Liver (tissue), 8 donors: ENCODE measurements at regions not wholly inside any gene's neighbourhood (a gene's known extent, or its start where the extent isn't known, plus 50 kb on each side); places are given as distances from the start of the nearest gene placed in this dataset.

Experiments used
- DNase-seq: peaks from one replicate; pipeline ENCODE4 v3.0.0-alpha.2; 2017; ENCODE audit warnings: low spot score
- H3K27ac ChIP-seq, 2 donors: one replicate each; pipeline ENCODE4 v1.7.0; 2013; ENCODE audit warnings: inconsistent platforms in 2 of 2, low read length in 2 of 2, control low read depth in 1 of 2, low read depth in 1 of 2, mild to moderate bottlenecking in 1 of 2
- H3K27me3 ChIP-seq, 4 donors: one replicate each; pipeline versions ENCODE4 v1.6.1 to v1.7.0; 2013; ENCODE audit warnings: low read length in 3 of 4, inconsistent platforms in 1 of 4, mild to moderate bottlenecking in 1 of 4, moderate library complexity in 1 of 4; ENCODE audit not compliant: control insufficient read depth in 4 of 4, insufficient read depth in 4 of 4
- H3K36me3 ChIP-seq, 4 donors: one replicate each; pipeline versions ENCODE4 v1.6.1 to v1.7.0; 2013; ENCODE audit warnings: low read length in 3 of 4, mild to moderate bottlenecking in 3 of 4, low read depth in 1 of 4, moderate library complexity in 1 of 4; ENCODE audit not compliant: control insufficient read depth in 4 of 4, insufficient read depth in 3 of 4
- H3K4me1 ChIP-seq, 4 donors: one replicate each; pipeline versions ENCODE4 v1.6.1 to v1.7.0; 2013; ENCODE audit warnings: low read length in 3 of 4, mild to moderate bottlenecking in 3 of 4, moderate library complexity in 1 of 4; ENCODE audit not compliant: control insufficient read depth in 4 of 4, insufficient read depth in 4 of 4
- H3K4me3 ChIP-seq, 3 donors: one replicate each; pipeline versions ENCODE4 v1.6.1 to v1.7.0; 2013; ENCODE audit warnings: low read length in 3 of 3, control low read depth in 1 of 3, low read depth in 1 of 3, mild to moderate bottlenecking in 1 of 3
- H3K9ac ChIP-seq, 2 donors: one replicate each; pipeline ENCODE4 v1.7.0; 2013; ENCODE audit warnings: low read length in 2 of 2, mild to moderate bottlenecking in 2 of 2, moderate library complexity in 2 of 2, control low read depth in 1 of 2, low read depth in 1 of 2
- H3K9me3 ChIP-seq, 4 donors: one replicate each; pipeline versions ENCODE4 v1.6.1 to v1.7.0; 2013; ENCODE audit warnings: low read length in 3 of 4; ENCODE audit not compliant: control insufficient read depth in 4 of 4
- EGR1 ChIP-seq, 2 donors: IDR thresholded peaks; 2 replicates each; pipeline ENCODE4 v1.6.1; 2016 to 2018; ENCODE audit warnings: antibody characterized with exemption in 2 of 2, low read depth in 2 of 2
- FOXA1 ChIP-seq: IDR thresholded peaks from 2 replicates; pipeline ENCODE4 v1.6.1; 2016; ENCODE audit warnings: antibody characterized with exemption
- FOXA2 ChIP-seq: IDR thresholded peaks from 2 replicates; pipeline ENCODE4 v1.6.1; 2016; ENCODE audit warnings: antibody characterized with exemption
- GABPA ChIP-seq, 2 donors: IDR thresholded peaks in 1 of 2; conservative IDR thresholded peaks in 1 of 2; 2 replicates each; pipeline ENCODE4 v1.6.1; 2016; ENCODE audit warnings: antibody characterized with exemption in 2 of 2, mild to moderate bottlenecking in 1 of 2, moderate library complexity in 1 of 2
- HNF4A ChIP-seq, 2 donors: conservative IDR thresholded peaks; 2 replicates each; pipeline ENCODE4 v1.6.1; 2016; ENCODE audit warnings: antibody characterized with exemption in 2 of 2, mild to moderate bottlenecking in 2 of 2
- HNF4G ChIP-seq: IDR thresholded peaks from 2 replicates; pipeline ENCODE4 v1.6.1; 2016; ENCODE audit warnings: antibody characterized with exemption
- JUND ChIP-seq, 2 donors: IDR thresholded peaks; 2 replicates each; pipeline ENCODE4 v1.6.1; 2016; ENCODE audit warnings: antibody characterized with exemption in 2 of 2
- MAX ChIP-seq: IDR thresholded peaks from 2 replicates; pipeline ENCODE4 v1.6.1; 2016; ENCODE audit warnings: antibody characterized with exemption
- NR2F2 ChIP-seq: IDR thresholded peaks from 2 replicates; pipeline ENCODE4 v1.6.1; 2016; ENCODE audit warnings: antibody characterized with exemption
- RAD21 ChIP-seq, 2 donors: IDR thresholded peaks; 2 replicates each; pipeline ENCODE4 v1.6.1; 2016; ENCODE audit warnings: antibody characterized with exemption in 2 of 2, mild to moderate bottlenecking in 2 of 2
- RXRA ChIP-seq, 2 donors: IDR thresholded peaks; 2 replicates each; pipeline ENCODE4 v1.6.1; 2017 to 2018; ENCODE audit warnings: antibody characterized with exemption in 2 of 2, mild to moderate bottlenecking in 1 of 2
- SP1 ChIP-seq: IDR thresholded peaks from 2 replicates; pipeline ENCODE4 v1.6.1; 2018; ENCODE audit warnings: antibody characterized with exemption, mild to moderate bottlenecking
- TAF1 ChIP-seq: conservative IDR thresholded peaks from 2 replicates; pipeline ENCODE4 v1.6.1; 2016; ENCODE audit warnings: antibody characterized with exemption, mild to moderate bottlenecking
- YY1 ChIP-seq: IDR thresholded peaks from 2 replicates; pipeline ENCODE4 v1.6.1; 2016; ENCODE audit warnings: antibody characterized with exemption, mild to moderate bottlenecking
- WGBS: extraction: QIAGEN DNeasy Blood & Tissue Kit; methylation state at CpG from one replicate; pipeline ENCODE4 v1.1.7; 2013; 5-methylcytosine and 5-hydroxymethylcytosine counted together
- TF ChIP-seq, protein P1 (sequence below): fragments of 150-350 bp; IDR thresholded peaks from 2 replicates; pipeline ENCODE4 v1.5.1; 2017; ENCODE audit warnings: improper control_type of control experiment, low read depth, low read length; ENCODE audit not compliant: missing input control
- TF ChIP-seq, protein P2 (sequence below): IDR thresholded peaks from 2 replicates; pipeline ENCODE4 v1.6.1; 2016; ENCODE audit warnings: antibody characterized with exemption
- TF ChIP-seq, protein P3 (sequence below): IDR thresholded peaks from 2 replicates; pipeline ENCODE4 v1.6.1; 2016; ENCODE audit warnings: antibody characterized with exemption, mild to moderate bottlenecking
- TF ChIP-seq, protein P4 (sequence below): IDR thresholded peaks from 2 replicates; pipeline ENCODE4 v1.6.1; 2016; ENCODE audit warnings: antibody characterized with exemption
- donor health status: healthy.
- donor health status: healthy.
- donor health status: healthy.
- donor health status: healthy.
- donor health status: healthy.

DNA sequence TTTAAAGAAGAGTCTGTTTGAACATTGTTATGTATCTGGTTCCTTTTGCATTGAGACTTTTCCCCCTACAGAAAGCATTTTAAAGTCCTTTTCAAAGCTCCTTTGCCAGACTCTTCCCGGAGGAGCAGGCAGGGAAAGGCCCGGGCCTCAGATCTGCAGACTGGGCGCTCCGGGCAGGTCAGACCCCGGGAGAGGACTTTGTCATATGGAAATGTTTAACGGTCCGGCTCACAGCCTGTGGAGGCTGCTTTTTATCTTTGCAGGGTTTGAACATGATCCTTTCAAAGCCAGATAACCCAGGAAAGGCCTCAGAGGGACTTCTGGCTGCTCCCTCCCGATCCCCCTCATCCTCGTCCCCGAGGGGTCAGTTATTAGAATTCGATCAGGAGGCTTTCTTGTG lies 82.1 kb upstream of the IRX2 start:
- Histone ChIP-seq H3K9me3 (no peaks in the 10 kb centered on the region), H3K36me3 (no peaks in the 10 kb centered on the region), H3K4me3 (no peak overlapping the region), H3K27me3 (peaks cover 0 to 4% (median 0%) of the 10 kb centered on the region in 4 donors), H3K27ac (no peak overlapping the region), H3K4me1 (no peaks in the 10 kb centered on the region), H3K9ac (no peak overlapping the region)
- TF ChIP-seq, protein P1, sequence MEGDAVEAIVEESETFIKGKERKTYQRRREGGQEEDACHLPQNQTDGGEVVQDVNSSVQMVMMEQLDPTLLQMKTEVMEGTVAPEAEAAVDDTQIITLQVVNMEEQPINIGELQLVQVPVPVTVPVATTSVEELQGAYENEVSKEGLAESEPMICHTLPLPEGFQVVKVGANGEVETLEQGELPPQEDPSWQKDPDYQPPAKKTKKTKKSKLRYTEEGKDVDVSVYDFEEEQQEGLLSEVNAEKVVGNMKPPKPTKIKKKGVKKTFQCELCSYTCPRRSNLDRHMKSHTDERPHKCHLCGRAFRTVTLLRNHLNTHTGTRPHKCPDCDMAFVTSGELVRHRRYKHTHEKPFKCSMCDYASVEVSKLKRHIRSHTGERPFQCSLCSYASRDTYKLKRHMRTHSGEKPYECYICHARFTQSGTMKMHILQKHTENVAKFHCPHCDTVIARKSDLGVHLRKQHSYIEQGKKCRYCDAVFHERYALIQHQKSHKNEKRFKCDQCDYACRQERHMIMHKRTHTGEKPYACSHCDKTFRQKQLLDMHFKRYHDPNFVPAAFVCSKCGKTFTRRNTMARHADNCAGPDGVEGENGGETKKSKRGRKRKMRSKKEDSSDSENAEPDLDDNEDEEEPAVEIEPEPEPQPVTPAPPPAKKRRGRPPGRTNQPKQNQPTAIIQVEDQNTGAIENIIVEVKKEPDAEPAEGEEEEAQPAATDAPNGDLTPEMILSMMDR, result no peak
- TF ChIP-seq RXRA (IDR thresholded peaks at IDR 0.05) (no peak), EGR1 (IDR thresholded peaks at IDR 0.05; ENCODE audit: low read depth in 2 of 2) (no peak), SP1 (no peak), TAF1 (no peak), FOXA1 (no peak), RAD21 (IDR thresholded peaks at IDR 0.05) (no peak), GABPA (IDR thresholded peaks at IDR 0.05 in 1 of 2, conservative IDR thresholded peaks at IDR 0.05 in 1 of 2) (no peak), NR2F2 (no peak), HNF4G (no peak), YY1 (no peak), MAX (no peak)
- TF ChIP-seq, protein P2, sequence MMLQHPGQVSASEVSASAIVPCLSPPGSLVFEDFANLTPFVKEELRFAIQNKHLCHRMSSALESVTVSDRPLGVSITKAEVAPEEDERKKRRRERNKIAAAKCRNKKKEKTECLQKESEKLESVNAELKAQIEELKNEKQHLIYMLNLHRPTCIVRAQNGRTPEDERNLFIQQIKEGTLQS, result no peak
- TF ChIP-seq, protein P3, sequence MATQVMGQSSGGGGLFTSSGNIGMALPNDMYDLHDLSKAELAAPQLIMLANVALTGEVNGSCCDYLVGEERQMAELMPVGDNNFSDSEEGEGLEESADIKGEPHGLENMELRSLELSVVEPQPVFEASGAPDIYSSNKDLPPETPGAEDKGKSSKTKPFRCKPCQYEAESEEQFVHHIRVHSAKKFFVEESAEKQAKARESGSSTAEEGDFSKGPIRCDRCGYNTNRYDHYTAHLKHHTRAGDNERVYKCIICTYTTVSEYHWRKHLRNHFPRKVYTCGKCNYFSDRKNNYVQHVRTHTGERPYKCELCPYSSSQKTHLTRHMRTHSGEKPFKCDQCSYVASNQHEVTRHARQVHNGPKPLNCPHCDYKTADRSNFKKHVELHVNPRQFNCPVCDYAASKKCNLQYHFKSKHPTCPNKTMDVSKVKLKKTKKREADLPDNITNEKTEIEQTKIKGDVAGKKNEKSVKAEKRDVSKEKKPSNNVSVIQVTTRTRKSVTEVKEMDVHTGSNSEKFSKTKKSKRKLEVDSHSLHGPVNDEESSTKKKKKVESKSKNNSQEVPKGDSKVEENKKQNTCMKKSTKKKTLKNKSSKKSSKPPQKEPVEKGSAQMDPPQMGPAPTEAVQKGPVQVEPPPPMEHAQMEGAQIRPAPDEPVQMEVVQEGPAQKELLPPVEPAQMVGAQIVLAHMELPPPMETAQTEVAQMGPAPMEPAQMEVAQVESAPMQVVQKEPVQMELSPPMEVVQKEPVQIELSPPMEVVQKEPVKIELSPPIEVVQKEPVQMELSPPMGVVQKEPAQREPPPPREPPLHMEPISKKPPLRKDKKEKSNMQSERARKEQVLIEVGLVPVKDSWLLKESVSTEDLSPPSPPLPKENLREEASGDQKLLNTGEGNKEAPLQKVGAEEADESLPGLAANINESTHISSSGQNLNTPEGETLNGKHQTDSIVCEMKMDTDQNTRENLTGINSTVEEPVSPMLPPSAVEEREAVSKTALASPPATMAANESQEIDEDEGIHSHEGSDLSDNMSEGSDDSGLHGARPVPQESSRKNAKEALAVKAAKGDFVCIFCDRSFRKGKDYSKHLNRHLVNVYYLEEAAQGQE, result no peak
- TF ChIP-seq, protein P4, sequence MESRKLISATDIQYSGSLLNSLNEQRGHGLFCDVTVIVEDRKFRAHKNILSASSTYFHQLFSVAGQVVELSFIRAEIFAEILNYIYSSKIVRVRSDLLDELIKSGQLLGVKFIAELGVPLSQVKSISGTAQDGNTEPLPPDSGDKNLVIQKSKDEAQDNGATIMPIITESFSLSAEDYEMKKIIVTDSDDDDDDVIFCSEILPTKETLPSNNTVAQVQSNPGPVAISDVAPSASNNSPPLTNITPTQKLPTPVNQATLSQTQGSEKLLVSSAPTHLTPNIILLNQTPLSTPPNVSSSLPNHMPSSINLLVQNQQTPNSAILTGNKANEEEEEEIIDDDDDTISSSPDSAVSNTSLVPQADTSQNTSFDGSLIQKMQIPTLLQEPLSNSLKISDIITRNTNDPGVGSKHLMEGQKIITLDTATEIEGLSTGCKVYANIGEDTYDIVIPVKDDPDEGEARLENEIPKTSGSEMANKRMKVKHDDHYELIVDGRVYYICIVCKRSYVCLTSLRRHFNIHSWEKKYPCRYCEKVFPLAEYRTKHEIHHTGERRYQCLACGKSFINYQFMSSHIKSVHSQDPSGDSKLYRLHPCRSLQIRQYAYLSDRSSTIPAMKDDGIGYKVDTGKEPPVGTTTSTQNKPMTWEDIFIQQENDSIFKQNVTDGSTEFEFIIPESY, result no peak
- 19% methylated on average over 11 of the region's 11 CpGs for WGBS
- DNase-seq, result no peak

- no peak for DNase-seq
- Histone ChIP-seq H3K4me1 (no peaks in the 10 kb centered on the region), H3K27me3 (peaks cover 0 to 4% (median 0%) of the 10 kb centered on the region in 4 donors), H3K27ac (no peak overlapping the region), H3K9me3 (no peaks in the 10 kb centered on the region), H3K4me3 (no peak overlapping the region), H3K9ac (no peak overlapping the region), H3K36me3 (no peaks in the 10 kb centered on the region)
- WGBS, result 61% methylated on average over 4 of the region's 4 CpGs
- TF ChIP-seq, protein P1, result no peak
- no peak for TF ChIP-seq RXRA (IDR thresholded peaks at IDR 0.05)
- no peak for TF ChIP-seq YY1
- TF ChIP-seq, protein P3, result no peak
- TF ChIP-seq GABPA (IDR thresholded peaks at IDR 0.05 in 1 of 2, conservative IDR thresholded peaks at IDR 0.05 in 1 of 2), result no peak
- no peak for TF ChIP-seq FOXA1
- no peak for TF ChIP-seq JUND (IDR thresholded peaks at IDR 0.05)
- TF ChIP-seq HNF4A (conservative IDR thresholded peaks at IDR 0.05), result no peak
- no peak for TF ChIP-seq EGR1 (IDR thresholded peaks at IDR 0.05; ENCODE audit: low read depth in 2 of 2)
- no peak for TF ChIP-seq NR2F2
- TF ChIP-seq, protein P2, result no peak
- TF ChIP-seq TAF1, result no peak
- TF ChIP-seq FOXA2, result no peak
Observed at GRCh38 chr5:2832394-2832793, 80.9 kb upstream of the IRX2 start.
